HG03139 (cell line): ENCODE measurements at regions not wholly inside any gene's neighbourhood (a gene's known extent, or its start where the extent isn't known, plus 50 kb on each side); places are given as distances from the start of the nearest gene placed in this dataset.

Source experiments
- ATAC-seq: cut with Tn5 transposase; IDR thresholded peaks from one replicate; pipeline ENCODE4 v1.9.1; 2021; ENCODE audit not compliant: unreplicated experiment

GRCh38 chr2:11920993-11921583 is 174.7 kb downstream of the LPIN1 start:
- no peak for ATAC-seq

- no peak for ATAC-seq
Observed at GRCh38 chr2:11922294-11922693, 175.9 kb downstream of the LPIN1 start.

DNA sequence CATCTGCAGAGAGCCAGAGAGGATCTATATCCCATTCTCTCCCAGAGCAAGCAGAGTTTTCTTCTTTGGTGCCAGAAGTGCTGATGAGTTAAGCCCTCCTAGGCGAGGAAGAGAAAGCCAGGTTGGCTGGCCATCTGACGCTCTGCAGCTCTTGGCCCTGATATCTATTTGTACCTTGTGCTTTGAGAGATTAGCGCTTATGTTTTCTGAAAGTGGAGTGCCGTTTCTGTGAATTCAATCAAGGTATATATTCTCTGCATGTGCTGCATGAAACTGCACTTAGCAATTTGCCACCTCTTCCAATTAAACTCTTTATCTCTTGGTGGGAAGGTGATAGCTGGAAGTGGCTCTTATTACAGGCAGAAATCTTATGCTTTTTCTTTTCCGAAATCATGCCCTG is 177.5 kb downstream of the LPIN1 start:
- no peak for ATAC-seq

- ATAC-seq, result no peak
Observed at GRCh38 chr2:11925295-11926066, 179.0 kb downstream of the LPIN1 start.

GRCh38 chr2:11930211-11930761 is 183.9 kb downstream of the LPIN1 start:
- ATAC-seq, result no peak

DNA sequence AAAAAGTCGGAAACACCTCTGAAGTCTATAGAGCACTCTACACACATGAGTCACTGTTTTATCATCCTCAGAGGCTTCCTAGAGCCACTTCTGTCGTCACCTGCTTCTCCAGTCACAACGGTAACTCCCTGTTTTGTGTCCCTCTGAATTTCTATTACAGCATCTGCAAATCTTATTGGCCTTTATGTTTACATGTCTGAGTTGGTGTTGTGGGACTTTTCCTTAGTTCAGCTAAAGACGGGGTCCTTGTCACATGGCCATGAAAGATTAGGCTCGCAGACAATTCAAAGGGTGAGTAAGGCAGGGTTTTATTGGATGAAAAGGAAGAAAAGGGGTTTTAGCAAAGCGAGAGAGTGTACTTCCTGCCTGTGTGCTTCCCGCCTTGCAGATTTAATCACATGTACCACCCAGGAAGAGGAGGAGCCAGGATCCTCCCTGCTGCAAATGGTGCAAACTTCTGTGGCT is 185.6 kb downstream of the LPIN1 start:
- no peak for ATAC-seq

GRCh38 chr2:11932962-11933361 is 186.5 kb downstream of the LPIN1 start:
- ATAC-seq, result no peak

DNA sequence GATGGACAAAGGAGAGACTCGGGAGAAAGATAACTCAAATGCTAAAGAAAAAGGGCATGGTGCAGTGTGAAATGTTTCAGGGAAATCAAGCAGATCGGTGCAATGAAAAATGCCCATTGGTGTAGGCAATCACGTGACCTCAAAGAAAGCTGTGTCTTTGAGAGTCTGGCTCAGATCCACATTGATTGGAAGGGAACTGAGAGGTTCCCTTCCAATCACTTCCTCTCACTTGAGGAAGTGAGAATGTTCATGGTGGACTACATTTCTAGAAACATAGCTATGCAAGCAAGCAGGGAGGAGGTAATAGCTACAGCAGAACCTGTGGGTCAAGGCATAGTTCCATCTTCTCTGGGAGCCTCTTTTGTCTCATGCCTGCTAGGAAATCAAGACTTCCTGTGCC is 187.4 kb downstream of the LPIN1 start:
- peak; percentile 60 for ATAC-seq

- no peak for ATAC-seq
Observed at GRCh38 chr2:11936761-11937160, 190.3 kb downstream of the LPIN1 start.

GRCh38 chr2:11938196-11938595 is 191.8 kb downstream of the LPIN1 start:
- ATAC-seq, result no peak

GRCh38 chr2:11939523-11939922 is 193.1 kb downstream of the LPIN1 start:
- ATAC-seq, result no peak

DNA sequence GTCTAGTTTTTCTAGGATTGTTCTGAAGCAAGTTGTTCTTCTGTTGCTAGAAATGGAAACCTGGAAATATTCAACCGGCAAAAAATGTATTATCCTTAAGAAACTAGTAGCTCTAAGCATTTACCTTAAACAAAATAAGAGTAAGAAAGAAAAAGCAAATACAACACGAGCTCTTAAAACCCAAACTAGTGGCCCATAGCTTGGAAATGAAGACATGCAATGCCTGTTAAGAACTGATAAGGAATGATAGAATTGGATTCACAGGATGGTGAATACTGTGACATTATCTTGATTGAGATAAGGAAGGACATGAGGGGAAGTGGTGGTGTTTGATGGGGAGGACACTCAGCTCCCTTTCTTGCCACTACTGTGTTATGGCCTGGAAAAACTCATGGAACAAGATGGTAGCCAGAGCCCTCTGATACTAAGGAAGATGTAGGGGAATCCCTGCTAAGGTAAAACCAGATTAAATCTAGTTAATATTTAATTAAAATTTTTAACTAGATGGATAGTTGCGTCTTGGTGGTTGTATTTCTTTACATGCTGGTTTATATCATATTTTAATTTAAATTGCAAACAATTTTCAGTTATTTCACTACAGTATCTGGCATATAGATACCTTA is 193.8 kb downstream of the LPIN1 start:
- no peak for ATAC-seq

- no peak for ATAC-seq
Observed at GRCh38 chr2:11940799-11941198, 194.4 kb downstream of the LPIN1 start.

DNA sequence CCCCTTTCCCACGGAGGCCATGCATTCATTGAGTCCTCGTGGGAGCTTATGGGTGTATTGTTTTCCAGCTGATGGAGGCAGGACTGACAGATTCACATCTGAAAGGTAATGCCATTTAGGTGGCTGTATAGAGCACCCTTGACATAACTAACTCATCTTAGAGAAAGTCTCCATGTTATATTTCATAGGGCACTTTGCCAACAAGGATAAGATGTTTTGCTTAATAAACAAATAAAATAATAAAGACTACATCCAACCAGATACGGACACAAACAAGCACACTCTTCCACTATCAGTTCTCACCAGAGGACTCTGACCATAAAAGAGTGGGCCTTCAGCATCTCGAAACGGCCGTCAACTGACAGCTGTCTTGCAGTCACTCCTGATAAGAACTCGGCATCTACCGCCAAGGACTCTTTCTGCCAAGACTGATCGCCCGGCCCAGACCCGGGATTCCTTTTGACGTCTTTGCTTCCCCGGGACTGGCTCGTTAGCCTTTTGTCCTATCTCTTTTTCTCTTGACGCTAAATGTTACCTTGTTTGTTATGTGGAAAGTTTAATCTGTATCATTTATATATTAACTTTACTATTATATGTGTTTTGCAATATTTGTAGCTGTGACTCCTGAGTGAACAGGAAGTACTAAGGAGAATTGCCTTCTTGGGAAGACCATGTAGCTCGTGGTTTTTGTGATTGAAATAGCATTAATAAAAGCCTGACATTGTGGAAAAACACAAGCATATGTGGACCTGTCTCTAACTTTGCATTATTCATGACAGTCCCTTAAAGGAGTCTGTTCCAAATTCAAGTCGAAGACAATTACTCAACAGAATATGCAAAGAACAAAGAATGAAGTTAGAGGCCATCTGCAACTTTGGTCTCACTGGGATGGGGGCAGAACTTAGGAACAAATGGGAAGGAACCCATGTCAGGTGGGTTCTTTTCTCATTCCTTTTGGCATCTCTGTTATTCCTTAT is 195.1 kb downstream of the LPIN1 start:
- ATAC-seq, result no peak

DNA sequence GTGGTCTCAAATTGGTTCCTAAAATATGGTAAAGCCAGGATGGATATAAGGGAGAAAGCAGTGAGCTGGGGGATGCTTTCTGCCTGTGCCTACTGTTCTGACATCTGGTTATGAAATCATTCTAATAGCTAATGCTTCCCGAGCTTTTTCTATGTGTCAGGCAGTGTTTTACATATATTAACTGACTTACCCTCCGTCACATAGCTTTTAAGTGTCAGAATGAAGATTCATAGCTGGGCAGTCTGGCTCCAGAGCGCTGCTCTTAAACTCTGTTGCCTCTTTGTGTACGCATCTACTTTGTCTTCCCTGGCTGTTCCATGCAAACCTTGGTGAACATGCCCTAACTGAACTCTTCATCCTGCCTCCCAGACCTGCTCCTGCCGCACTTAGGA is 195.7 kb downstream of the LPIN1 start:
- ATAC-seq, result no peak

DNA sequence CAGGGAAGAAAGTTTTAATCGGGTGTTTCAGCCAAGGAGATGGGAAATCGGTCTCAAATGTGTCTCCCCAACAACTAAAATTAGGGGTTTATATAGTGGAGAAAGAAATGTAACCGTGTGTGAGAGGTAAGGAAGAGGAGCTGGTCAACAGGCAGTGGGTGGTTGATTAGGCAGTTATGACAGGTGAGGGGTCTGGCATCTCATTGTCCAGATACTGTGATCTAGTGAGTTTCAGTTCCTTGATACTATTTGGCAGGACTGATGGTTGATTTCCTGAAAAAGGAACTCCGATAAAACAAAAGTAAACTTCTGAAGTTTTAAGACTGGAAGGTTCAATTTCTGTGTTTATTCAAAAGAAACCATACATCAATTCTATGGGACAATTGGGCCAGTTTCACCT is 197.9 kb downstream of the LPIN1 start:
- no peak for ATAC-seq

DNA sequence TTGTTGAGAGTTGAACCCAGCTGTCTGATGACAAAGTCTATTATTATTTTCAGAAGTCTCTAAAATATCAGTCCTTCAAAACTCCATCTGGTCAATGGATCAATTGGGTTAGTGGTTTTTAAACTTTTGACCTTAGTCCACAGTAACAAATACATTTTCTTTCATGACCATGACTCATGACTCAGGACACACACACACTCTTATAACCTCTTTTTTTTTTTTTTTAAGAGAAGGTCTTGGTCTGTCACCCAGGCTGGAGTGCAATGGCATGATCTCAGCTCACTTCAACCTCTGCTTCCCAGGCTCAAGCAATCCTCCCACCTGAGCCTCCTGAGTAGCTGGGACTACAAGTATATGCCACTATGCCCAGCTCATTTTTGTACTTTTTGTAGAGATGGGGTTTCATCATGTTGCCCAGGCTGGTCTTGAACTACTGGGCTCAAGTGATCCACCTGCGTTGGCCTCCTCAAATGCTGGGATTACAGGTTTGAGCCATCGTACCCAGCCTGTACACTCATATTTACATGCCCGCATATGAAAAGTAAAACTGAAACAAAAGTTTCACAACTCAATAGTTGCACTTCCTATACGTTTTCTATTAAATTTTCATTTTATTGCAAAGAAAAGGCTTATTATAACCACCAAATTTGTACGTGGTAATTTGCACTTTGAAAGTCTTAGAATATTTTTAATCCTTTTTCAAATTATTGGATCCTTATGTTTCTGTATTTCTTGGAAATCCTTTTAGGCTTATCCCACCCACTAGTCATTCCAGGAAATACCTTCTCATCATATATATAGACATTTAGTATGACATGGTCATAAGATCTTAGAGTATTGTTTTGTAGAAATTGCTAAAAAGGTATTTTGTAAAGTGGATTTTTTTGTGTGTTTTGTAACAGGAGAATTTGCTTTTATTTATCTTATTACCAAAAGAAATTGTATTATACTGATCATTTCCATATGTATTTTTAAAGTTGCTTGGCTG is 199.0 kb downstream of the LPIN1 start:
- peak; percentile 83 for ATAC-seq

DNA sequence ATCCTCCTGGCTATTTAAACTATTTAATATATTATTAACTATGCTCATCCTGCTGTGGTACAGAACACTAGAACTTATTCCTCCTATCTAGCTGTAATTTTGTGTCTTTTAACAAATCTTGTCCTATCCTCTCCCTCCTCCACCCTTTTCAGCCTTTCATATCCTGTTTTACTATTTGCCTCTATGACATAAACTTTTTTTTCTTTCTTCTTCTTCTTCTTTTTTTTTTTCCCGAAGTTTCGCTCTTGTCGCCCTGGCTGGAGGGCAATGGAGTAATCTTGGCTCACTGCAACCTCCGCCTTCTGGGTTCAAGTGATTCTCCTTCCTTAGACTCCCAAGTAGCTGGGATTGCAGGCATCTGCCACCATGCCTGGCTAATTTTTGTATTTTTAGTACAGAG is 201.5 kb downstream of the LPIN1 start:
- no peak for ATAC-seq

DNA sequence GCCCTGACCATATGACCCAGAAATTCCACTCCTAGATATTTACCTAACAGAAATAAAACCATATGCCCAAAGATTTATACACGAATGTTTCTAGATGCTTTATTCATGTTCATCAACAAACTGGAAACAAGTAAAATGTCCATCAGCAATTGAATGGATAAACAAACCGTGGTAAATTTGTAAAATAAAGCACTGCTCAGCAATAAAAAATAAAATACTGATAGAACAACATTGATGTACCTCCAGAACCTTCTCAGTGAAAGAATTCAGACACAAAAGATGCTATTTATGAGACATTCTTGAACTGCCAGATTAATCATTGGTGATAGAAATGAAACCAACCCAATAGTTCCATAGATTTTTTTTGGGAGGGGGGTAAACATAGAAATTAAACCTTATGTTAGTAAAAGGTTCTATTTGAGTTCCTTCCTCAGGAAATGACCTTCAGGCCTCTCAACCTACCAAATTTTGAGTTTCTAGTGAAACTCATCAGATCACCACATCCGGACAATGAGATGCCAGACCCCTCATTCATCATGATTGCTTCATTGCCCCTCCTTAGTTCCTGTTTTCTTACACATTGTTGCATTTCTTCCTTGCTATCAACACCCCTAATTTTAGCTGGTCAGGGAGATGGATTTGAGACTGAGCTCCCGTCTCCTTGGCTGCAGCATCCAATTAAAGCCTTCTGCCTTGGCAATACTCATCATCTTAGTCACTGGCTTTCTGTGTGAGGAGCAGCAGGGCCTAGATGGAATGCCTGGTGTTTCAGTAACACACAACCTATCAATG is 203.5 kb downstream of the LPIN1 start:
- no peak for ATAC-seq
